ENCODE measurements at regions not wholly inside any gene's neighbourhood (a gene's known extent, or its start where the extent isn't known, plus 50 kb on each side); places are given as distances from the start of the nearest gene placed in this dataset.
A peak's percentile ranks its signal among the peaks of the same experiment; 100 is the strongest.
"Not testable (repeated sequence)": the region's sequence is repeated elsewhere in the genome, so short reads cannot be mapped to it uniquely, and the experiment has no call there.

GRCh38 chr6:144615870-144616269 is 330.7 kb downstream of the UTRN start:
- no peak for DNase-seq (ENCODE audit: low spot score)

- DNase-seq (ENCODE audit: low spot score), result no peak
Observed at GRCh38 chr6:144617191-144617590, 332.1 kb downstream of the UTRN start.

- no peak for DNase-seq (ENCODE audit: low spot score)
Observed at GRCh38 chr6:144617708-144618107, 332.6 kb downstream of the UTRN start.

- DNase-seq (ENCODE audit: low spot score), result no peak
Observed at GRCh38 chr6:144619966-144620365, 334.8 kb downstream of the UTRN start.

- DNase-seq (ENCODE audit: low spot score), result no peak
Observed at GRCh38 chr6:144621332-144621731, 336.2 kb downstream of the UTRN start.

GRCh38 chr6:144624246-144624645 is 339.1 kb downstream of the UTRN start:
- DNase-seq (ENCODE audit: low spot score), result no peak

- peak; percentile 32 for DNase-seq (ENCODE audit: low spot score)
Observed at GRCh38 chr6:144624716-144625115, 339.6 kb downstream of the UTRN start.

GRCh38 chr6:144630857-144631256 is 345.7 kb downstream of the UTRN start:
- DNase-seq (ENCODE audit: low spot score), result no peak

GRCh38 chr6:144632266-144632665 is 347.1 kb downstream of the UTRN start:
- no peak for DNase-seq (ENCODE audit: low spot score)

GRCh38 chr6:144633886-144634285 is 348.8 kb downstream of the UTRN start:
- DNase-seq (ENCODE audit: low spot score), result no peak

GRCh38 chr6:144634371-144634770 is 349.2 kb downstream of the UTRN start:
- no peak for DNase-seq (ENCODE audit: low spot score)

GRCh38 chr6:144635051-144635450 is 349.9 kb downstream of the UTRN start:
- DNase-seq (ENCODE audit: low spot score), result no peak

- DNase-seq (ENCODE audit: low spot score), result not testable (repeated sequence)
Observed at GRCh38 chr6:144636025-144636424, 350.9 kb downstream of the UTRN start.

- no peak for DNase-seq (ENCODE audit: low spot score)
Observed at GRCh38 chr6:144637541-144637940, 352.4 kb downstream of the UTRN start.

- DNase-seq (ENCODE audit: low spot score), result no peak
Observed at GRCh38 chr6:144639654-144640053, 354.5 kb downstream of the UTRN start.

- DNase-seq (ENCODE audit: low spot score), result no peak
Observed at GRCh38 chr6:144641286-144641685, 356.2 kb downstream of the UTRN start.

- no peak for DNase-seq (ENCODE audit: low spot score)
Observed at GRCh38 chr6:144644776-144645175, 359.6 kb downstream of the UTRN start.

- DNase-seq (ENCODE audit: low spot score), result no peak
Observed at GRCh38 chr6:144646093-144647056, 361.2 kb downstream of the UTRN start.

- DNase-seq (ENCODE audit: low spot score), result no peak
Observed at GRCh38 chr6:144647406-144647964, 362.4 kb downstream of the UTRN start.

- DNase-seq (ENCODE audit: low spot score), result no peak
Observed at GRCh38 chr6:144647971-144648651, 363.0 kb downstream of the UTRN start.

- no peak for DNase-seq (ENCODE audit: low spot score)
Observed at GRCh38 chr6:144649085-144649484, 363.9 kb downstream of the UTRN start.

GRCh38 chr6:144651234-144651633 is 366.1 kb downstream of the UTRN start:
- no peak for DNase-seq (ENCODE audit: low spot score)

Data from COLO829 (cell line).